Keratinocyte (primary cell): ENCODE measurements at regions not wholly inside any gene's neighbourhood (a gene's known extent, or its start where the extent isn't known, plus 50 kb on each side); places are given as distances from the start of the nearest gene placed in this dataset.

Experiments
- DNase-seq: peaks from one replicate; pipeline ENCODE4 v3.0.0-alpha.2; 2011; ENCODE audit warnings: low read depth, missing footprints, low spot score
- FAIRE-seq: peaks from 2 replicates; lab custom pipeline; 2011; peaks lifted over from hg19 to GRCh38; lab: Jason Lieb, UNC
- H2AFZ ChIP-seq: 2 replicates; pipeline ENCODE4 v1.6.0; 2012; ENCODE audit warnings: low read length, control low read depth, inconsistent platforms; ENCODE audit not compliant: control insufficient read depth
- H3K27ac ChIP-seq: 2 replicates; pipeline ENCODE4 v1.5.1; 2011; ENCODE audit warnings: low read length; ENCODE audit not compliant: control insufficient read depth, insufficient read depth
- H3K27me3 ChIP-seq: 3 replicates; pipeline ENCODE4 v1.6.0; 2011; ENCODE audit warnings: low read length; ENCODE audit not compliant: control insufficient read depth, insufficient read depth; ENCODE audit errors: extremely low read depth
- H3K36me3 ChIP-seq, 2 experiments: 2 replicates in 1 of 2; 3 replicates in 1 of 2; pipeline ENCODE4 v1.5.1; 2011; ENCODE audit warnings: low read length in 2 of 2, mild to moderate bottlenecking in 1 of 2; ENCODE audit not compliant: control insufficient read depth in 2 of 2, insufficient read depth in 2 of 2; ENCODE audit errors: extremely low read depth in 1 of 2
- H3K4me1 ChIP-seq: 3 replicates; pipeline ENCODE4 v1.5.1; 2011; ENCODE audit warnings: low read length; ENCODE audit not compliant: control insufficient read depth, insufficient read depth; ENCODE audit errors: extremely low read depth
- H3K4me2 ChIP-seq: 3 replicates; pipeline ENCODE4 v1.6.0; 2011; ENCODE audit warnings: low read depth, low read length; ENCODE audit not compliant: control insufficient read depth, insufficient read depth; ENCODE audit errors: extremely low read depth
- H3K4me3 ChIP-seq, 3 experiments: fragments of 200-600 bp in 1 of 3; sonication (generic) in 1 of 3; 2 replicates in 2 of 3; 3 replicates in 1 of 3; pipeline ENCODE4 v1.5.1; 2011 to 2016; ENCODE audit warnings: low read length in 3 of 3, mild to moderate bottlenecking in 3 of 3, control low read depth in 2 of 3, inconsistent platforms in 1 of 3, low read depth in 1 of 3, mixed read lengths in 1 of 3, mixed run types in 1 of 3, moderate library complexity in 1 of 3; ENCODE audit not compliant: control insufficient read depth in 2 of 3, insufficient read depth in 2 of 3; ENCODE audit errors: extremely low read depth in 1 of 3
- H3K79me2 ChIP-seq: 2 replicates; pipeline ENCODE4 v1.6.0; 2012; ENCODE audit warnings: low read length; ENCODE audit not compliant: control insufficient read depth, insufficient read depth
- H3K9ac ChIP-seq: 3 replicates; pipeline ENCODE4 v1.6.0; 2011; ENCODE audit warnings: low read length; ENCODE audit not compliant: control insufficient read depth, insufficient read depth; ENCODE audit errors: extremely low read depth
- H3K9me1 ChIP-seq: 3 replicates; pipeline ENCODE4 v1.6.0; 2011; ENCODE audit warnings: low read length; ENCODE audit not compliant: control insufficient read depth, insufficient read depth; ENCODE audit errors: extremely low read depth
- H3K9me3 ChIP-seq: 2 replicates; pipeline ENCODE4 v1.5.1; 2012; ENCODE audit warnings: low read depth, low read length; ENCODE audit not compliant: control insufficient read depth
- H4K20me1 ChIP-seq: 3 replicates; pipeline ENCODE4 v1.6.0; 2011; ENCODE audit warnings: low read length; ENCODE audit not compliant: control insufficient read depth, insufficient read depth; ENCODE audit errors: extremely low read depth
- CTCF ChIP-seq, 3 experiments: IDR thresholded peaks in 1 of 3; conservative IDR thresholded peaks in 1 of 3; optimal IDR thresholded peaks in 1 of 3; 2 replicates in 2 of 3; 3 replicates in 1 of 3; pipeline versions ENCODE3 to v1.5.1; 2011; ENCODE audit warnings: low read length in 3 of 3, mild to moderate bottlenecking in 3 of 3, moderate library complexity in 2 of 3, control low read depth in 1 of 3, inconsistent platforms in 1 of 3; ENCODE audit not compliant: insufficient read depth in 2 of 3; ENCODE audit errors: extremely low read depth in 1 of 3
- EZH2 ChIP-seq: IDR thresholded peaks from one replicate; pipeline ENCODE4 v1.6.1; 2012; ENCODE audit warnings: inconsistent platforms, mild to moderate bottlenecking, low read length, moderate library complexity
- dilution Hi-C: fragments of 300-500 bp; cut with MboI; formaldehyde crosslinking; loops from one replicate; pipeline ENCODE4 v1.7.0; 2020; ENCODE audit warnings: low sequenced_read_pairs; ENCODE audit not compliant: extremely low pct_ligation_motif_present

DNA sequence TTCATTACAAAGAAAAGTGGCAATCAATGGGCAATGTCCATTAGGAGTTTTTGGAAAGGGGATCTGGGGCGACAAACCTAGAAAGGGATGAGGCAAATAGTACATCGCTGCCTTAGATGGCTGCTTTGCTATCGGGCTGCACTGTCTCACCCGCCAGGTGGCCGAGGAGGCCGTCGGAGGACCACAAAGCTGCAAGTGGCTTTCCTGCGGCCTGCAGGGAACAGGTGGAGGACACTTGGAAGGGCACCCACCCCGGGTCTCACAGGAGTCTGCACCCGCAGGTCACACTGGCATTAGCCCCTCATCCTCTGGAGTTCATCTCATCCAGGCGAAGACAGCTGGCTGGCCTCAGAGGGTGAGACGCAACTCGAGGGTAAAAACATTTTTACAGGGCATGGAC, 1392.5 kb downstream of the AACS start:
- H3K27ac ChIP-seq, result no peak overlapping the region
- dilution Hi-C loops, result no loop called here

DNA sequence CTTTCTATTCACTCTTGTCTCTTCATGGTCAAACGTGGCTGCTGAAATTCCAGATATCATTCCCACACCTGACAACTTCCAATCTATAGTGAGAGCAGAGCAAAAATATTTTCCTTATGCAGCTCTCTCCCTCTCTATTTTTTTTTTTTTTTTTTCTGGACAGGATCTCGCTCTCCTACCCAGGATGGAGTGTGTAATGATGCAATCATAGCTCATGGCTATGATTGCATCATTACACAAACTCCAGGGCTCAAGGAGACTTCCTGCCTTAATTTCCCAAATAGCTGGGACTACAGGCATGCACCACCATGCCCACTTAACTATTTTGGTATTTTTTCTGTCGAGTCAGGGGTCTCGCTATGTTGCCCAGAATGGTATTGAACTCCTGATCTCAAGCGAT, 1398.9 kb downstream of the AACS start:
- dilution Hi-C loops, result no loop called here

More for the DNA sequence above, 1392.5 kb downstream of the AACS start:
- Histone ChIP-seq H3K9ac (no peak overlapping the region), H3K9me1 (no peaks in the 10 kb centered on the region), H3K4me2 (no peak overlapping the region), H3K27me3 (no peaks in the 10 kb centered on the region), H2AFZ (no peak overlapping the region), H3K79me2 (no peaks in the 10 kb centered on the region), H4K20me1 (no peaks in the 10 kb centered on the region), H3K9me3 (peaks cover 4% of the 10 kb centered on the region), H3K36me3 (no peaks in the 10 kb centered on the region), H3K4me1 (no peaks in the 10 kb centered on the region), H3K4me3 (no peak overlapping the region)
- DNase-seq (no peak), FAIRE-seq (no peak)
- TF ChIP-seq EZH2 (no peak), CTCF (optimal IDR thresholded peaks at IDR 0.05 in 1 of 3, IDR thresholded peaks at IDR 0.05 in 1 of 3, conservative IDR thresholded peaks at IDR 0.05 in 1 of 3; ENCODE audit: extremely low read depth in 1 of 3, insufficient read depth in 2 of 3, low read length in 3 of 3) (no peak)

More for the DNA sequence above, 1398.9 kb downstream of the AACS start:
- Histone ChIP-seq H3K4me2 (no peak overlapping the region), H4K20me1 (no peaks in the 10 kb centered on the region), H3K4me3 (no peak overlapping the region), H3K9me1 (no peaks in the 10 kb centered on the region), H3K27ac (no peak overlapping the region), H2AFZ (no peak overlapping the region), H3K9ac (no peak overlapping the region), H3K36me3 (no peaks in the 10 kb centered on the region), H3K4me1 (no peaks in the 10 kb centered on the region), H3K27me3 (no peaks in the 10 kb centered on the region), H3K9me3 (no peaks in the 10 kb centered on the region), H3K79me2 (no peaks in the 10 kb centered on the region)
- FAIRE-seq, result no peak
- no peak for TF ChIP-seq CTCF (optimal IDR thresholded peaks at IDR 0.05 in 1 of 3, IDR thresholded peaks at IDR 0.05 in 1 of 3, conservative IDR thresholded peaks at IDR 0.05 in 1 of 3; ENCODE audit: extremely low read depth in 1 of 3, insufficient read depth in 2 of 3, low read length in 3 of 3)
- no peak for TF ChIP-seq EZH2
- DNase-seq, result no peak
